Heart left ventricle (tissue), 16 donors: ENCODE measurements at regions not wholly inside any gene's neighbourhood (a gene's known extent, or its start where the extent isn't known, plus 50 kb on each side); places are given as distances from the start of the nearest gene placed in this dataset.

Source experiments
- ATAC-seq, 4 donors: fragments of 200-7000 bp; cut with Tn5 transposase; one replicate each; pipeline ENCODE4 v1.9.1; 2020 to 2022; ENCODE audit warnings: moderate library complexity in 4 of 4, mild to moderate bottlenecking in 3 of 4, moderate number of reproducible peaks in 1 of 4
- DNase-seq, 5 donors: peaks; one replicate each; pipeline ENCODE4 v3.0.0-alpha.2; 2020
- H3K27ac ChIP-seq, 12 donors: fragments of 200-600 bp; sonication (generic) in 4 of 12; one replicate each; pipeline versions ENCODE4 v1.5.0 to v1.8.0; 2016 to 2022; ENCODE audit warnings: mild to moderate bottlenecking in 2 of 12
- H3K27me3 ChIP-seq, 9 donors: fragments of 200-600 bp; sonication (generic) in 2 of 9; one replicate each; pipeline versions ENCODE4 v1.5.1 to v1.8.0; 2016 to 2022; ENCODE audit warnings: mild to moderate bottlenecking in 3 of 9
- H3K36me3 ChIP-seq, 9 donors: fragments of 200-600 bp; sonication (generic) in 2 of 9; one replicate each; pipeline versions ENCODE4 v1.5.0 to v1.8.0; 2018 to 2022; ENCODE audit warnings: mild to moderate bottlenecking in 2 of 9
- H3K4me1 ChIP-seq, 12 donors: fragments of 200-600 bp; sonication (generic) in 4 of 12; one replicate each; pipeline versions ENCODE4 v1.5.0 to v1.8.0; 2016 to 2022; ENCODE audit warnings: mild to moderate bottlenecking in 3 of 12
- H3K4me3 ChIP-seq, 12 donors: fragments of 200-600 bp; sonication (generic) in 4 of 12; one replicate each; pipeline versions ENCODE4 v1.5.0 to v1.8.0; 2017 to 2022; ENCODE audit warnings: mild to moderate bottlenecking in 9 of 12, moderate library complexity in 4 of 12
- H3K9me3 ChIP-seq, 12 donors: fragments of 200-600 bp; sonication (generic) in 4 of 12; one replicate each; pipeline versions ENCODE4 v1.5.0 to v1.8.0; 2016 to 2022; ENCODE audit warnings: mild to moderate bottlenecking in 1 of 12
- CTCF ChIP-seq, 12 donors: fragments of 200-600 bp; sonication (generic) in 4 of 12; IDR thresholded peaks; one replicate each; pipeline versions ENCODE4 v1.5.0 to v1.8.0; 2018 to 2022; ENCODE audit warnings: antibody characterized with exemption in 12 of 12, mild to moderate bottlenecking in 5 of 12
- POLR2A ChIP-seq, 2 donors: fragments of 450-650 bp; IDR thresholded peaks; one replicate each; pipeline ENCODE4 v1.6.1; 2017; ENCODE audit warnings: antibody characterized with exemption in 2 of 2, mild to moderate bottlenecking in 2 of 2, moderate library complexity in 2 of 2
- WGBS, 4 donors: extraction: QIAGEN DNeasy Blood & Tissue Kit in 2 of 4; methylation state at CpG; one replicate each; pipeline versions ENCODE4 v1.1.5 to v1.1.7; 2013 to 2018; 5-methylcytosine and 5-hydroxymethylcytosine counted together
- intact Hi-C, 10 donors: fragments of 100-400 bp; cut with DNase I; formaldehyde crosslinking; loops; one replicate each; pipeline versions ENCODE4 v1.11.1 to v1.14.2; 2022
- donor health status: ischemic (EF 13 %, LVEDD 7.1; RV severe dilation, severe dysfunction).
- donor health status: healthy with polysubstance abuse.
- donor health status: DM: no; HTN: yes; CAD: no.
- donor health status: DM: no; HTN: no; CAD: no.
- donor health status: ischemic (EF 25% LVEDD 6.9; RV normal size, moderate dysfunction).
- donor health status: ischemic (EF 25% LVEDD 5.7; RV mildly dilated, moderate dysfunction).
- donor health status: healthy.
- donor health status: DM: yes; HTN: yes; CAD: no.
- donor health status: ischemic (EF 35%, LVEDD 5.7; RV mildly dilated, moderate dysfunction).
- donor health status: nonischemic (EF 11% LVEDD 7.7; RV severe dilation, severe dysfunction).
- donor health status: DM: yes; HTN: yes; CAD: no.
- donor health status: PGD.
- donor health status: ischemic (EF 29% LVEDD 5.4; RV normal size, mild dysfunction).
- donor health status: nonischemic (EF 23%, LVEDD 6.1; RV moderate dilation, normal function).

GRCh38 chr6:68013780-68014515 lies 621.1 kb upstream of the ADGRB3 start:
- ATAC-seq: no peak
- TF ChIP-seq CTCF (IDR thresholded peaks at IDR 0.05) (no peak), POLR2A (IDR thresholded peaks at IDR 0.05) (no peak)
- H3K27ac ChIP-seq: no peak overlapping the region
- no peaks in the 10 kb centered on the region for H3K4me1 ChIP-seq
- H3K36me3 ChIP-seq: no peaks in the 10 kb centered on the region
- no peaks in the 10 kb centered on the region for H3K27me3 ChIP-seq
- intact Hi-C loops: no loop called here
- H3K4me3 ChIP-seq: no peak overlapping the region
- peaks cover 0 to 3% (median 0%) of the 10 kb centered on the region in 12 donors for H3K9me3 ChIP-seq
- DNase-seq: no peak
- WGBS, 4 donors: 57 to 70% (median 66%) methylated on average over 4 of the region's 4 CpGs

DNA sequence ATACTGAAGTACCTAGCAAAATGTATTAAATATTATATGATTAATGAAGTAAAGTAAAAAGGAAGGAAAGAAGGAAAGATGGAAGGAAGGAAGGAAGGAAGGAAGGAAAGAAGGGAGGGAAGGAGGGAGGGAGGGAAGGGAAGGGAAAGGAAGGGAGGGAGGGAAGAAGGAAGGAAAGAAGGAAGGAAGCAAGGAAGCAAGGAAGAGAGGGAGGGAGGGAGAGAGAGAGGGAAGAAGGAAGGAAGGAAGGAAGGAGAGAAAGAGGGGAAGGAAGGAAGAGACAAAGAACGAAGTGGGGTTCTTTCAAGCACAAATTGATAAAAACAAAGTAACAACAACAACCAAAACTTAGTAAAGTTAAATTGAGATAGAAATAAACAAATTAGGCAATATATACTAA lies 622.3 kb upstream of the ADGRB3 start:
- H3K27me3 ChIP-seq: no peaks in the 10 kb centered on the region
- H3K9me3 ChIP-seq: peaks cover 0 to 3% (median 0%) of the 10 kb centered on the region in 12 donors
- H3K4me1 ChIP-seq: no peaks in the 10 kb centered on the region
- no peaks in the 10 kb centered on the region for H3K36me3 ChIP-seq
- no peak for ATAC-seq
- TF ChIP-seq POLR2A (IDR thresholded peaks at IDR 0.05): no peak
- TF ChIP-seq CTCF (IDR thresholded peaks at IDR 0.05): no peak
- DNase-seq: no peak
- 57 to 78% (median 62%) methylated on average over 1 of the region's 1 CpG for WGBS, 4 donors
- H3K27ac ChIP-seq: no peak overlapping the region
- no peak overlapping the region for H3K4me3 ChIP-seq
- intact Hi-C loops: no loop called here

DNA sequence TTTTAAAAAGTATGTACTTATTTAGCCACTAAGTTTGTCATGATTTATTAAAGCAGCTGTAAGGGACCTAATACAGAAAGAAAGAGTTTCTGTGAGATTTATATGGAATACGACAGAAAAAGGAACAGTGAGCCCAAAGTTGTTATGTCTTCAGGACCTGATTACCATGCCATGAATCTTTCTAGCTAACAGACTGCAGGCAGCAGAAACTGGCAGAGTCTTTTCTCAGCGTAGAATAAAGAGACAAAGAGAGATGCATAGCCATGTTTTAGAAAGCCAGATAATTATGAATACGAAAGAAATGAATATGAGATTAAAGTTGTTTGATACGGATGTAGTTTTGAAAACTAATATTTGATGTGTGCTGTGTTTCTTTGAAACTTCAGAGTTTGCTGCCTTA lies 624.1 kb upstream of the ADGRB3 start:
- Histone ChIP-seq H3K27me3 (no peaks in the 10 kb centered on the region), H3K36me3 (no peaks in the 10 kb centered on the region), H3K9me3 (peaks cover 0 to 3% (median 0%) of the 10 kb centered on the region in 12 donors), H3K4me3 (no peak overlapping the region), H3K4me1 (no peaks in the 10 kb centered on the region), H3K27ac (no peak overlapping the region)
- no peak for TF ChIP-seq POLR2A (IDR thresholded peaks at IDR 0.05)
- no peak for TF ChIP-seq CTCF (IDR thresholded peaks at IDR 0.05)
- ATAC-seq: no peak
- WGBS, 4 donors: 83 to 85% (median 84%) methylated on average over 4 of the region's 4 CpGs
- intact Hi-C loops: no loop called here
- DNase-seq: no peak

- H3K27me3 ChIP-seq: no peaks in the 10 kb centered on the region
- H3K36me3 ChIP-seq: no peaks in the 10 kb centered on the region
- peaks cover 0 to 3% (median 0%) of the 10 kb centered on the region in 12 donors for H3K9me3 ChIP-seq
- H3K4me1 ChIP-seq: no peaks in the 10 kb centered on the region
- no peak for TF ChIP-seq CTCF (IDR thresholded peaks at IDR 0.05)
- no peak for TF ChIP-seq POLR2A (IDR thresholded peaks at IDR 0.05)
- intact Hi-C loops: no loop called here
- no peak overlapping the region for H3K4me3 ChIP-seq
- no peak for ATAC-seq
- H3K27ac ChIP-seq: no peak overlapping the region
- no peak for DNase-seq
- 37 to 86% (median 60%) methylated on average over 2 of the region's 2 CpGs for WGBS, 4 donors
Observed at GRCh38 chr6:68008445-68008844, 626.6 kb upstream of the ADGRB3 start.
